Kidney epithelial cell (primary cell): ENCODE measurements at regions not wholly inside any gene's neighbourhood (a gene's known extent, or its start where the extent isn't known, plus 50 kb on each side); places are given as distances from the start of the nearest gene placed in this dataset.

Experiments
- DNase-seq: peaks from one replicate; pipeline ENCODE4 v3.0.0-alpha.2; 2010; ENCODE audit warnings: low read depth
- H3K27me3 ChIP-seq: 2 replicates; pipeline ENCODE4 v1.6.0; 2011; ENCODE audit warnings: low read length; ENCODE audit not compliant: control insufficient read depth, insufficient read depth
- H3K36me3 ChIP-seq: 2 replicates; pipeline ENCODE4 v1.5.1; 2011; ENCODE audit warnings: low read length; ENCODE audit not compliant: control insufficient read depth, insufficient read depth
- H3K4me3 ChIP-seq: 2 replicates; pipeline ENCODE4 v1.5.1; 2011; ENCODE audit warnings: low read depth, mild to moderate bottlenecking, control low read depth, low read length
- TF ChIP-seq, protein P1 (sequence below): IDR thresholded peaks from 2 replicates; pipeline ENCODE4 v1.5.1; 2011; ENCODE audit warnings: mild to moderate bottlenecking, moderate library complexity, low read length, control low read depth, inconsistent platforms; ENCODE audit not compliant: insufficient read depth, poor library complexity, severe bottlenecking

DNA sequence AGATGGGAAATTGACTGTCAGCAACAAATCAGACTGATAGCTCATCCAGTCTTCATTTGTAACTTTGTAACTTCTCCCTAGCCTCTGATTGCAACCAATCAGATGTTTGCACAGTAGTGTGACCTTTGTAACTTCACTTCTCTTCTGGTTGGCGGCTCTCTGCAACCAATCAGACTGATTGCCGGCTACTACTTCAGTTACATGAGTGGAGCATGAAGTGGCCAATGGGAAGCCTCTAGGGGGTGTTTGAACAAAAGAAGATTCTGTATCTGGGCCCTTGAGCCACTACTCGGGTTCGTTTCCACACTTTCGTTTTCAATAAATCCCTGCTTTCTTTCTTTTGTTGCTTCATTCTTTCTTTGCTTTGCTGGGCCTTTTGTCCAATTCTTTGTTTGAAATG, 1285.8 kb downstream of the TECRL start:
- DNase-seq: no peak

DNA sequence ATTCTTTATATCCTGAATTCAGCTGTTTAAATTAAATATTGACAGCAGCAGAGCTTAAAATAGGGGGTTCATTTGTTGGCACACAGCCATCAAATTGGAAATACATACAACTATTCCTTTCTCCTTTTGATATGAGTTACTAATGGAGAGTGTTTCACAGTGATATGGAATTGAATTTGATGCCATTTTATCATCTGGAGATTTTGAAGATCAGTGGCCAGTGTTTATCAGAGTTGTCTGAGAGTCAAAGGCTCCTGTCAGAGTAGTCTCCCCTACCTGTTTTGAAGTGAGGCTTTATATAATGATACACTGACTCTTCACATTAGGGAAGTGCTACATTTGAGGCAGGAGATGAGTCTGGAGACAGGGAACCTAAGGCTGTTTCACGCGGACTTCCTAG, 1286.3 kb downstream of the TECRL start:
- H3K4me3 ChIP-seq: no peak overlapping the region
- TF ChIP-seq, protein P1, sequence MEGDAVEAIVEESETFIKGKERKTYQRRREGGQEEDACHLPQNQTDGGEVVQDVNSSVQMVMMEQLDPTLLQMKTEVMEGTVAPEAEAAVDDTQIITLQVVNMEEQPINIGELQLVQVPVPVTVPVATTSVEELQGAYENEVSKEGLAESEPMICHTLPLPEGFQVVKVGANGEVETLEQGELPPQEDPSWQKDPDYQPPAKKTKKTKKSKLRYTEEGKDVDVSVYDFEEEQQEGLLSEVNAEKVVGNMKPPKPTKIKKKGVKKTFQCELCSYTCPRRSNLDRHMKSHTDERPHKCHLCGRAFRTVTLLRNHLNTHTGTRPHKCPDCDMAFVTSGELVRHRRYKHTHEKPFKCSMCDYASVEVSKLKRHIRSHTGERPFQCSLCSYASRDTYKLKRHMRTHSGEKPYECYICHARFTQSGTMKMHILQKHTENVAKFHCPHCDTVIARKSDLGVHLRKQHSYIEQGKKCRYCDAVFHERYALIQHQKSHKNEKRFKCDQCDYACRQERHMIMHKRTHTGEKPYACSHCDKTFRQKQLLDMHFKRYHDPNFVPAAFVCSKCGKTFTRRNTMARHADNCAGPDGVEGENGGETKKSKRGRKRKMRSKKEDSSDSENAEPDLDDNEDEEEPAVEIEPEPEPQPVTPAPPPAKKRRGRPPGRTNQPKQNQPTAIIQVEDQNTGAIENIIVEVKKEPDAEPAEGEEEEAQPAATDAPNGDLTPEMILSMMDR: no peak
- no peaks in the 10 kb centered on the region for H3K36me3 ChIP-seq
- no peaks in the 10 kb centered on the region for H3K27me3 ChIP-seq
- no peak for DNase-seq

More for the DNA sequence above, 1285.8 kb downstream of the TECRL start:
- no peaks in the 10 kb centered on the region for H3K27me3 ChIP-seq
- H3K36me3 ChIP-seq: no peaks in the 10 kb centered on the region
- TF ChIP-seq, protein P1: no peak
- H3K4me3 ChIP-seq: no peak overlapping the region

DNA sequence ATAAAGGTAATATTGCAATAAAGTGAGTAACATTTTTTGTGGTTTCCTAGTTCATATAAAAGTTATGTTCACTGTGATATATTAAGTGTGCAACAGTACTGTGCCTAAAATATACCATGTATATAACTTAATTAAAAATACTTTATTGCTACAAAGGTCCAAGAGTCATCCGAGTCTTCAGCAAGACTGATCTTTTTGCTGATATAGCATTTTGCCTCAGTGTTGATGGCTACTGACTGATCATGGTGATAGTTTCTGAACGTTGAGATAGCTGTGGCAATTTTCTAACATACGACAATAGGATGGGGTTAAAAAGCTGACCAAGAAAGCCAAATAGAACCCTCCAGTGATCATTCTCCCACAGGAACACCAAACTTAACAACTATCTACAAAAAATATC, 1302.7 kb downstream of the TECRL start:
- no peaks in the 10 kb centered on the region for H3K27me3 ChIP-seq
- no peak for DNase-seq
- H3K36me3 ChIP-seq: no peaks in the 10 kb centered on the region
- no peak overlapping the region for H3K4me3 ChIP-seq
- TF ChIP-seq, protein P1: no peak

DNA sequence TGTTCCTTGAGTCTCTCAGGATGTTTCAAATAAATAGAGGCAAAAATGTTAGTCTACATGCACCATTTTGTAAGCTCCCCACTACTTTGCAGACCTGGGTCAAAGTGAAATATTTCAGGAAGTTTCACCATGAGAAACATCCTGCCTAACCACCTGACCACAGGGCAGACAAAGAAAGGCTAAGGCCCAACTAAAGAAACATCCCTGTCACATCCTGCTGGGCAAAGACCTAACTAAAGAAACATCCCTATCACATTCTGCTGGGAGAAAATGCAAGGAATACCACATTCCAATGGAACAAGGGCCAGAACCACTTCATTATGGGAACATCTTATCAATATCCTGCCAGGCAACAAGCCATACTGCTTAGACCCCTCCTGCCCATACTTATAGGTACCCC, 1303.4 kb downstream of the TECRL start:
- Histone ChIP-seq H3K36me3 (no peaks in the 10 kb centered on the region), H3K4me3 (no peak overlapping the region), H3K27me3 (no peaks in the 10 kb centered on the region)
- DNase-seq: no peak
- TF ChIP-seq, protein P1: no peak

DNA sequence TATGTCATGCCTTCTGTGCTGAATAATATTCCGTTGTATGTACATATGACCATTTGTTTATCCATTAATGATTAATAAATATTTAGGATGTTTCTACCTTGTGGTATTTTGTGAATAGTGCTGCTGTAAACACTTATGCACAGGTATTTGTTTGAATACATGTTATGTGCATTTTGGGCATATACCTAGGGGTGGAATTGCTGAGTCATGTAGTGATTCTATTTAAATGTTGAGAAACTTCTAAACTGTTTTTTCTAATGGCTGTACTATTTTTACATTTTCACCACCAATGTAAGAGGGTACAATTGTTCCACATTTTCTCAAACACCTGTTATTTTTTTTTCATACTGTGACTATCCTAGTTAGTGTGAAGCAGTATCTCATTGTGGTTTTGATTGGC, 1318.6 kb downstream of the TECRL start:
- Histone ChIP-seq H3K27me3 (no peaks in the 10 kb centered on the region), H3K36me3 (no peaks in the 10 kb centered on the region), H3K4me3 (no peak overlapping the region)
- TF ChIP-seq, protein P1: no peak
- DNase-seq: no peak

DNA sequence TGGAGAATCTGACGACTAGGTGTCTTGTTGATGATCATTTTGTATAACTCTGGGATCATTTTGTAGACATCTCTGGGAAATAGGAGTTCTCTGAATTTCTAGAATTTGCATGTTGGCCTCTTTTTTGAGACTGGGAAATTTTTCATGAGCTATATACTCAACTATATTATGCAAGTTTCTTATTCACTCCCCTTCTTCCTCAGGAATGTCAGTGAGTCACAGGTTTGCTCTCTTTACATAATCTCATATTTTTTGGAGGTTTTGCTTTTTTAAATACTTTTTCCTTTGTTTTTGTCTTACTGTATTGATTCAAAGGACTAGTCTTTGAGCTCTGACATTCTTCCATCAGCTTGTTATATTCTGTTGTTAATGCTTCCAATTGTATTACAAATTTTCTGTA, 1324.2 kb downstream of the TECRL start:
- TF ChIP-seq, protein P1: no peak
- Histone ChIP-seq H3K36me3 (no peaks in the 10 kb centered on the region), H3K4me3 (no peak overlapping the region), H3K27me3 (no peaks in the 10 kb centered on the region)
- no peak for DNase-seq
